ENCODE measurements at regions not wholly inside any gene's neighbourhood (a gene's known extent, or its start where the extent isn't known, plus 50 kb on each side); places are given as distances from the start of the nearest gene placed in this dataset.

DNA sequence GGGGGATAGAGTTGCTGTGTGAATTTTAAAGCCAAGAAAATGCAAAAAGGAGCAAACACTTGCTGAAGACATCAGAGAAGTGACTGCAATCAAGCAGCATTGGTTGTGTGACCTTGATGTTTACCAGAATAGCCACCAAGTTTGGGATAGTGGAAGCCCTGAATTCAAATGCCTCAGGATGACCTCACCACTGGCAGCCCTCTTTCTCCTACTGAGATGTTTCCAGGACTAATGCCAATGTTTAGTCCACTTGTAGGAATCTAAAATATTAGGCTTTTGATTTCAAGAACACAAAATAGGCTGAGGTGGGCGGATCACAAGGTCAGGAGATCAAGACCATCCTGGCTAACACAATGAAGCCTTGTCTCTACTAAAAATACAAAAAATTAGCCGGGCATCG lies 112.2 kb upstream of the NUDT12 start:
- TF ChIP-seq, protein P1, sequence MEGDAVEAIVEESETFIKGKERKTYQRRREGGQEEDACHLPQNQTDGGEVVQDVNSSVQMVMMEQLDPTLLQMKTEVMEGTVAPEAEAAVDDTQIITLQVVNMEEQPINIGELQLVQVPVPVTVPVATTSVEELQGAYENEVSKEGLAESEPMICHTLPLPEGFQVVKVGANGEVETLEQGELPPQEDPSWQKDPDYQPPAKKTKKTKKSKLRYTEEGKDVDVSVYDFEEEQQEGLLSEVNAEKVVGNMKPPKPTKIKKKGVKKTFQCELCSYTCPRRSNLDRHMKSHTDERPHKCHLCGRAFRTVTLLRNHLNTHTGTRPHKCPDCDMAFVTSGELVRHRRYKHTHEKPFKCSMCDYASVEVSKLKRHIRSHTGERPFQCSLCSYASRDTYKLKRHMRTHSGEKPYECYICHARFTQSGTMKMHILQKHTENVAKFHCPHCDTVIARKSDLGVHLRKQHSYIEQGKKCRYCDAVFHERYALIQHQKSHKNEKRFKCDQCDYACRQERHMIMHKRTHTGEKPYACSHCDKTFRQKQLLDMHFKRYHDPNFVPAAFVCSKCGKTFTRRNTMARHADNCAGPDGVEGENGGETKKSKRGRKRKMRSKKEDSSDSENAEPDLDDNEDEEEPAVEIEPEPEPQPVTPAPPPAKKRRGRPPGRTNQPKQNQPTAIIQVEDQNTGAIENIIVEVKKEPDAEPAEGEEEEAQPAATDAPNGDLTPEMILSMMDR (IDR thresholded peaks at IDR 0.05; ENCODE audit: poor library complexity): no peak
- no peak for TF ChIP-seq EZH2 (IDR thresholded peaks at IDR 0.05; ENCODE audit: borderline replicate concordance)
- no peak for TF ChIP-seq EZH2phosphoT487 (IDR thresholded peaks at IDR 0.05; ENCODE audit: low read depth, severe bottlenecking, unreplicated experiment)
- H4K20me1 ChIP-seq (ENCODE audit: insufficient read depth, poor library complexity, severe bottlenecking): no peaks in the 10 kb centered on the region
- peaks cover 5% of the 10 kb centered on the region for H3K4me1 ChIP-seq (ENCODE audit: insufficient read depth)
- H3K9me3 ChIP-seq (ENCODE audit: low read depth): no peaks in the 10 kb centered on the region
- H3K36me3 ChIP-seq (replicated peaks; ENCODE audit: insufficient read depth, low read depth): no peaks in the 10 kb centered on the region
- no peak overlapping the region for H3K27ac ChIP-seq
- H3K27me3 ChIP-seq: no peaks in the 10 kb centered on the region
- no peaks in the 10 kb centered on the region for H3K9me2 ChIP-seq (replicated peaks; ENCODE audit: insufficient read depth)
- H2AFZ ChIP-seq: no peak overlapping the region
- no peak overlapping the region for H3K4me3 ChIP-seq
- no peak overlapping the region for H3K4me2 ChIP-seq
- H3K79me2 ChIP-seq: no peaks in the 10 kb centered on the region
- no peak for DNase-seq (ENCODE audit: low spot score)
- WGBS (ENCODE audit: low lambda C conversion rate, missing lambda C conversion rate): 88% methylated on average over 3 of the region's 3 CpGs

- no peak for DNase-seq (ENCODE audit: low spot score)
Observed at GRCh38 chr5:103674251-103674650, 111.7 kb upstream of the NUDT12 start.

DNA sequence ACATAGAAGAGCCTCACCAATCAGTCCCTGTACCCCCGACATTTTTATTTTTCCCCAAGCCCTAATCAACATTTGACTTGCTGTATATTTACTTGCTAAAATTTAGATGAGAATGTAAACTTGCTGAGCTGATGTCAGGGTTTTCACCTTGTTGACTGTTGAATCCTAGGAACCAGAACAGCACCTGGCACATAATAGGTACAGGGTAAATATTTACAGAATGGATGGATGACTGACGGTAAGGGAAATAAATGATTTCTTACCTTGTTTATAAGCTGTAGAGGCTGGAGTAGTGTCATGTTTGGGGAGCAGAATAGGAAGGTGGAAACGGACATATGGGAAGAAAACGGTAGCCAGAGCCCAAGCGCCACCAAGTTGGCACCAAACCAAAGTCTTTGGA lies 107.0 kb upstream of the NUDT12 start:
- no peak for DNase-seq (ENCODE audit: low spot score)
- Histone ChIP-seq H3K9me3 (ENCODE audit: low read depth) (no peaks in the 10 kb centered on the region), H3K79me2 (no peaks in the 10 kb centered on the region), H2AFZ (no peak overlapping the region), H3K4me3 (no peak overlapping the region), H3K9me2 (replicated peaks; ENCODE audit: insufficient read depth) (no peaks in the 10 kb centered on the region), H4K20me1 (ENCODE audit: insufficient read depth, poor library complexity, severe bottlenecking) (no peaks in the 10 kb centered on the region), H3K4me2 (no peak overlapping the region), H3K36me3 (replicated peaks; ENCODE audit: insufficient read depth, low read depth) (no peaks in the 10 kb centered on the region), H3K27ac (no peak overlapping the region), H3K27me3 (no peaks in the 10 kb centered on the region), H3K4me1 (ENCODE audit: insufficient read depth) (peaks cover 5% of the 10 kb centered on the region)
- TF ChIP-seq EZH2 (IDR thresholded peaks at IDR 0.05; ENCODE audit: borderline replicate concordance) (no peak), EZH2phosphoT487 (IDR thresholded peaks at IDR 0.05; ENCODE audit: low read depth, severe bottlenecking, unreplicated experiment) (no peak)
- TF ChIP-seq, protein P1 (IDR thresholded peaks at IDR 0.05; ENCODE audit: poor library complexity): no peak
- WGBS (ENCODE audit: low lambda C conversion rate, missing lambda C conversion rate): 80% methylated on average over 5 of the region's 5 CpGs

More at GRCh38 chr5:103674251-103674650, 111.7 kb upstream of the NUDT12 start:
- H3K4me3 ChIP-seq: no peak overlapping the region
- peaks cover 5% of the 10 kb centered on the region for H3K4me1 ChIP-seq (ENCODE audit: insufficient read depth)
- no peaks in the 10 kb centered on the region for H3K36me3 ChIP-seq (replicated peaks; ENCODE audit: insufficient read depth, low read depth)
- H3K79me2 ChIP-seq: no peaks in the 10 kb centered on the region
- no peaks in the 10 kb centered on the region for H4K20me1 ChIP-seq (ENCODE audit: insufficient read depth, poor library complexity, severe bottlenecking)
- WGBS (ENCODE audit: low lambda C conversion rate, missing lambda C conversion rate): 76% methylated on average over 1 of the region's 1 CpG
- no peak for TF ChIP-seq EZH2 (IDR thresholded peaks at IDR 0.05; ENCODE audit: borderline replicate concordance)
- no peak for TF ChIP-seq EZH2phosphoT487 (IDR thresholded peaks at IDR 0.05; ENCODE audit: low read depth, severe bottlenecking, unreplicated experiment)
- TF ChIP-seq, protein P1 (IDR thresholded peaks at IDR 0.05; ENCODE audit: poor library complexity): no peak
- H3K9me2 ChIP-seq (replicated peaks; ENCODE audit: insufficient read depth): no peaks in the 10 kb centered on the region
- no peak overlapping the region for H2AFZ ChIP-seq
- no peak overlapping the region for H3K27ac ChIP-seq
- H3K27me3 ChIP-seq: no peaks in the 10 kb centered on the region
- no peak overlapping the region for H3K4me2 ChIP-seq
- H3K9me3 ChIP-seq (ENCODE audit: low read depth): no peaks in the 10 kb centered on the region

DNA sequence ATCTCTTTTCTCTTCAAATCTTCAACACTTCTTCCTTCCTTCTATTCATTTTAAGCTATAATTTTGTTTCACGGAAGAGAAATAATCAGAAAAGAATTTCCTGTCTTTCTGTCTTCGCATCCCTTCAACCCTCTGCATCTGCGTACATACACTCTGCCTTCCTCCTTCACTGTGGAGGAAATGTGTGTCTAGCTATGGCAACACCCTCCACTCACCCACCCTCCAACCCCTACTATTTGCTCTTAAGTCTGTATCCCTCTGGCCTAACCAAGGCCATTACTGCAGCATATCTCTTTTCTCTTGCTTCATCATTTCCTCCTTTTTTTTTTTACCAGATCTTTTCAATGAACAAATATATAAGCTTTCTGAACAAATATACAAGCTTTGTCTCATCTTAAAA lies 105.7 kb upstream of the NUDT12 start:
- H3K9me3 ChIP-seq (ENCODE audit: low read depth): no peaks in the 10 kb centered on the region
- H3K4me1 ChIP-seq (ENCODE audit: insufficient read depth): peaks cover 5% of the 10 kb centered on the region
- H3K27ac ChIP-seq: no peak overlapping the region
- H3K79me2 ChIP-seq: no peaks in the 10 kb centered on the region
- no peaks in the 10 kb centered on the region for H3K9me2 ChIP-seq (replicated peaks; ENCODE audit: insufficient read depth)
- TF ChIP-seq EZH2phosphoT487 (IDR thresholded peaks at IDR 0.05; ENCODE audit: low read depth, severe bottlenecking, unreplicated experiment) (no peak), EZH2 (IDR thresholded peaks at IDR 0.05; ENCODE audit: borderline replicate concordance) (no peak)
- TF ChIP-seq, protein P1 (IDR thresholded peaks at IDR 0.05; ENCODE audit: poor library complexity): no peak
- WGBS (ENCODE audit: low lambda C conversion rate, missing lambda C conversion rate): 94% methylated on average over 3 of the region's 3 CpGs
- no peaks in the 10 kb centered on the region for H3K27me3 ChIP-seq
- H2AFZ ChIP-seq: no peak overlapping the region
- no peak for DNase-seq (ENCODE audit: low spot score)
- no peaks in the 10 kb centered on the region for H3K36me3 ChIP-seq (replicated peaks; ENCODE audit: insufficient read depth, low read depth)
- H4K20me1 ChIP-seq (ENCODE audit: insufficient read depth, poor library complexity, severe bottlenecking): no peaks in the 10 kb centered on the region
- H3K4me3 ChIP-seq: no peak overlapping the region
- H3K4me2 ChIP-seq: no peak overlapping the region
